Lung microvascular endothelial cell (primary cell): ENCODE measurements at regions not wholly inside any gene's neighbourhood (a gene's known extent, or its start where the extent isn't known, plus 50 kb on each side); places are given as distances from the start of the nearest gene placed in this dataset.
A peak's percentile ranks its signal among the peaks of the same experiment; 100 is the strongest.

Source experiments
- DNase-seq, 2 donors: peaks; one replicate each; pipeline versions ENCODE4 v3.0.0 to v3.0.0-alpha.2; 2010; ENCODE audit warnings: low read depth in 2 of 2

- DNase-seq = no peak
These were observed 171.1 kb upstream of the PPARGC1A start for GRCh38 chr4:24060932-24061331.

GRCh38 chr4:24059839-24060238 lies 170.0 kb upstream of the PPARGC1A start:
- DNase-seq = no peak

- no peak for DNase-seq
These were observed 168.2 kb upstream of the PPARGC1A start for GRCh38 chr4:24057915-24058559.

- DNase-seq = no peak
These were observed 166.4 kb upstream of the PPARGC1A start for GRCh38 chr4:24056289-24056688.

GRCh38 chr4:24055623-24056022 lies 165.8 kb upstream of the PPARGC1A start:
- DNase-seq = no peak

- no peak for DNase-seq
These were observed 165.1 kb upstream of the PPARGC1A start for GRCh38 chr4:24054910-24055309.

DNA sequence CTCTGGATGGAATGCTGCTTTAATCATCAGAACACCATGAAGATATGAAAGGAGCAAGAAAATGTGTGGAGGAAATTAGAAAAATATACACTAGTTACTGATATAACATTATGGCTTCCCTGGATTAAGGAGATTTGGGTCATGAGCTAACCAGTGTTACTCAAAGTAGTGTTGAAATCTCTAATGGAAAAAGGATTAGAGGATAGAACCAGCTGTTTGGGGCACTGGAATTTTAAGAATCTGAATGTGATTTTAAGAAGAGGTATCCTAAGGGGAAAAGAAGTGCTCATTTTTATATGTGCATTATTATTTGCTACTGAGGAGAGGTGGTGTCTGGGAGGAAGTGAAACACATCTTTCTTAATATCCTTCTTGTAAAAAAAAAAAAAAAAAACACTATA lies 164.1 kb upstream of the PPARGC1A start:
- no peak for DNase-seq

DNA sequence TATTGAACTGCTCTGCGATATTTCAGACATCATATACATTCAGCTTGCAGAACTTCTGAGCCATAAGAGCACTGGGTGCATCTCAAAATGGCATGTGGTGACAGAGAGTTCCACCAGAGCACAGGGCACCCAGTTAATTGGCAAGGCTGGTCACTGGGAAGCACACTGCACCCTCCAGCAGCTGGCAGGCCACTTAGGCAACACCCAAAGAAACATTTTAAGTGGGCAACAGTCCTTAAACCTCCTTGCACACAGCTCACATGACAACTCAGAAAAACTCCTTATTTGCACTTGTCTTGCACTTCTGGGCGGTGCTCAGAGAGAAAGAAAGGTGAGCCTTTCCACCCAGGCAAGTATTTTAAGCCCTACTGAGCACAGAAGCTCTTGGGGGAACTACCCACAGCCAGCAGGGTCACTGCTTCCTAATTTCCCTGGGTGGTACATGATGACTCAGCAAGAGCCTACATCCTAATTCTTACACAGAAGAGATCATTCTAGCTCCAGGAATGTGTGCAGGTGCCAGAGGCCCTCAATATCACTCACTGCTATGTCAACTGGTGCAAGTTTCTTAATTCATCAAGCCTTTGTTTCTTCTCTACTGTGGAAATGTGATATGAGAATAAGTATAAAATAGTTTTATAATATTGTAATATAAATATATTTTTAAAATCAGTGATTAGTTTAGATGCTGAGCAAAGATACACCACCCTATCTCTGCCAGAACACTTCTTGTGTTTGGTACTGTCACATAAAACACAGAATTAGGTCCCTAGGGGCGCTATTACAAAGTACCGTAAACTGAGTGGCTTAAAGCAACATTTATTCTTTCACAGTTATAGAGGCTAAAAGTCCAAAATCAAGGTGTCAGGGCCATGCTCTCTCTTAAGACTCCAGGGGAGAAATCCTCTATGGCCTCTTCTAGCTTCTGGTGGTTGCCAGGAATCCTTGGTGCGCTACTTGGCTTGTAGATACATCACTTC lies 155.1 kb upstream of the PPARGC1A start:
- no peak for DNase-seq

GRCh38 chr4:24042094-24042493 lies 152.2 kb upstream of the PPARGC1A start:
- DNase-seq = no peak

DNA sequence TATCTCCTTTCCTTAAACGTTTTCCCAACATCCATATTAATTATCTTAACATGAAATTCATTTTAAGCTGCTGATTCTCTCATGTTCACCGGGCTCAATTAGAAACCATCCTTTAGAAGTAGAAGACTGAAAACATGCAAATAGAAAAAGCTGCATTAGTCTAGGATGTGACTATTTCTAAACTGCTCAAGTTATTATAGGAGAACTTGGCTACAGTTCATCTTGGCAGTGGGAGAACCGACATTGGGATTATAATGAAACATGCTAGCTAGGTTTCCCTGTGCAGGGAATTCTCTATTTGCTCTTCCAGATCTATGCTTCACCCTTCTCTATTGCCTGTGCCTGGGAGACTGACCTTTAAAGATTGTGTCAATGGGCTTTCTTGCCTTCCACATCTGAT lies 151.0 kb upstream of the PPARGC1A start:
- DNase-seq = no peak

GRCh38 chr4:24033626-24034025 lies 143.8 kb upstream of the PPARGC1A start:
- DNase-seq = no peak

- DNase-seq = peak; percentile 2 to 10
These were observed 142.6 kb upstream of the PPARGC1A start for GRCh38 chr4:24032371-24032989.

GRCh38 chr4:24026596-24026995 lies 136.7 kb upstream of the PPARGC1A start:
- no peak for DNase-seq

- no peak for DNase-seq
These were observed 134.8 kb upstream of the PPARGC1A start for GRCh38 chr4:24024605-24025004.

- no peak for DNase-seq
These were observed 134.3 kb upstream of the PPARGC1A start for GRCh38 chr4:24024157-24024556.

- DNase-seq = no peak
These were observed 125.9 kb upstream of the PPARGC1A start for GRCh38 chr4:24015782-24016181.

- DNase-seq = no peak
These were observed 124.0 kb upstream of the PPARGC1A start for GRCh38 chr4:24013668-24014422.

DNA sequence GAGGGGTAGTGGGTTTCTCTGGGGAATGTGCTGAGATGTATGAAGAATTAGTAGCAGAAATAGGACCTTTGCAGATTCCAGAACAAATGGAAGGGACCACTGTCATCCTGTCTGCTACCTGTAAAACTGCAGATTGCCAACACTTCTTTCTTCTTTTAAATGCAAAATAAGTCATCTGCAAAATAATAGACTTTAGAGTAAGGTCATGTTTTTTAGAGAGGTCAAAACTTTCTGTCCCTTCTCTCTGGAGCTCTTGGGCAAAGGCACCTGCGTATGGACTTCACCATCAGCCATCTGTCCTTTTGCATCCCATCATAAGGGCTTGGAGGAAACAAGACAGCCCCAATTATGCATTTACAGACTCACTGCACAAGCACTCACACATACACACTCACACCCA lies 121.1 kb upstream of the PPARGC1A start:
- DNase-seq = no peak

DNA sequence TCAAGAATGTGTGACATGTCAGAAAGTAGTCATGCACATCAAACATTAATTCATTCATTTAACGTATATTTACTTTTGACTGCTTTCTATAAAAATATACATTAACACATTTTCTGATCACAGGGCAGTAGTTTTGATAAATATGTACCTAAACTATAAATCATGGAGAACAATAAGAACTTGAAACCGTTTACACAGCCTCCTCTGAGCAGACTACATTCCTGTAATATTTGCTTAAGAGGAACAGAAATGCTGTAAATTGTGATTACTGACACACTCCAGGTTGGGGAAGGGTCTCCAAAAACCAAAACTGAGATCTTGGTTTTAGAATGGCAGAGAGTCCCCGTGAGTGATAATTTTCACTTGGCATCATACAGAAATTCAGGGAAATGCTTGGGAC lies 120.7 kb upstream of the PPARGC1A start:
- no peak for DNase-seq

DNA sequence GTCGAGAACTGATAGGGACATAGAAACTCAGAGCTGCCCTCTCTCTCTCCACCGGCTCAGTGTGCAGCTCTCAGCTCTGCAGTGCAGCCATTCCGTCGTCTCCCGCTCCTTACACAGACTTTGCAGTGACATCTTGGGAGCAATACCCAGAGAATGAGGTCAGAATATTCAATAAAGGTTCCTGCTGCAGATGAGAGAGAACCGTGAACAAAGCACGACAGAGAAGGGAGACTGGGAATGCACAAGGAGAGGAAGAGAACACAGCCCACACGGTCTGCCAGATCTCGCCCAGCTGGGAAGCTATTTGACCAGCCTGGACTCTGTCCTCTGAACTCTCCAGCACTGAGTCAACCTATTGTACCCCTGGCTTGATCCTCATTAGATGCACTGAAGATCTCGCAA lies 118.0 kb upstream of the PPARGC1A start:
- DNase-seq = no peak

- no peak for DNase-seq
These were observed 116.4 kb upstream of the PPARGC1A start for GRCh38 chr4:24006269-24006668.

GRCh38 chr4:24003926-24004325 lies 114.1 kb upstream of the PPARGC1A start:
- DNase-seq = no peak
